ENCODE measurements at regions not wholly inside any gene's neighbourhood (a gene's known extent, or its start where the extent isn't known, plus 50 kb on each side); places are given as distances from the start of the nearest gene placed in this dataset.

GRCh38 chr2:22355816-22356433 lies 1029.1 kb upstream of the KLHL29 start:
- TF ChIP-seq FOXP2 (optimal IDR thresholded peaks at IDR 0.05; ENCODE audit: borderline replicate concordance, extremely low read depth, extremely low read length, insufficient read depth): no peak
- TF ChIP-seq REST (IDR thresholded peaks at IDR 0.05; ENCODE audit: insufficient read depth in 1 of 2, low read depth in 2 of 2, low read length in 2 of 2): no peak
- TF ChIP-seq SIN3A (IDR thresholded peaks at IDR 0.05; ENCODE audit: borderline replicate concordance, insufficient read depth, low read length): no peak
- TF ChIP-seq TAF1 (IDR thresholded peaks at IDR 0.05; ENCODE audit: borderline replicate concordance, insufficient read depth, low read length): no peak
- no peak for TF ChIP-seq POLR2AphosphoS5 (IDR thresholded peaks at IDR 0.05; ENCODE audit: low read depth, low read length)

- TF ChIP-seq REST (IDR thresholded peaks at IDR 0.05; ENCODE audit: insufficient read depth in 1 of 2, low read depth in 2 of 2, low read length in 2 of 2): no peak
Observed at GRCh38 chr2:22359071-22359672, 1025.8 kb upstream of the KLHL29 start.

- no peak for TF ChIP-seq SIN3A (IDR thresholded peaks at IDR 0.05; ENCODE audit: borderline replicate concordance, insufficient read depth, low read length)
- TF ChIP-seq REST (IDR thresholded peaks at IDR 0.05; ENCODE audit: insufficient read depth in 1 of 2, low read depth in 2 of 2, low read length in 2 of 2): no peak
- TF ChIP-seq TAF1 (IDR thresholded peaks at IDR 0.05; ENCODE audit: borderline replicate concordance, insufficient read depth, low read length): no peak
- no peak for TF ChIP-seq FOXP2 (optimal IDR thresholded peaks at IDR 0.05; ENCODE audit: borderline replicate concordance, extremely low read depth, extremely low read length, insufficient read depth)
- no peak for TF ChIP-seq POLR2AphosphoS5 (IDR thresholded peaks at IDR 0.05; ENCODE audit: low read depth, low read length)
Observed at GRCh38 chr2:22360735-22361374, 1024.1 kb upstream of the KLHL29 start.

GRCh38 chr2:22361571-22361970 lies 1023.4 kb upstream of the KLHL29 start:
- TF ChIP-seq FOXP2 (optimal IDR thresholded peaks at IDR 0.05; ENCODE audit: borderline replicate concordance, extremely low read depth, extremely low read length, insufficient read depth): no peak
- no peak for TF ChIP-seq REST (IDR thresholded peaks at IDR 0.05; ENCODE audit: insufficient read depth in 1 of 2, low read depth in 2 of 2, low read length in 2 of 2)
- no peak for TF ChIP-seq TAF1 (IDR thresholded peaks at IDR 0.05; ENCODE audit: borderline replicate concordance, insufficient read depth, low read length)
- no peak for TF ChIP-seq POLR2AphosphoS5 (IDR thresholded peaks at IDR 0.05; ENCODE audit: low read depth, low read length)
- no peak for TF ChIP-seq SIN3A (IDR thresholded peaks at IDR 0.05; ENCODE audit: borderline replicate concordance, insufficient read depth, low read length)

All from PFSK-1 (cell line).